ENCODE measurements at regions not wholly inside any gene's neighbourhood (a gene's known extent, or its start where the extent isn't known, plus 50 kb on each side); places are given as distances from the start of the nearest gene placed in this dataset.

- TF ChIP-seq GATA3 (IDR thresholded peaks at IDR 0.05; ENCODE audit: low read depth, low read length) (no peak), GATA2 (IDR thresholded peaks at IDR 0.05; ENCODE audit: low read depth, low read length) (no peak)
Measured at GRCh38 chr6:74875193-74875592, 330.7 kb downstream of the COL12A1 start.

- no peak for TF ChIP-seq GATA3 (IDR thresholded peaks at IDR 0.05; ENCODE audit: low read depth, low read length)
- TF ChIP-seq GATA2 (IDR thresholded peaks at IDR 0.05; ENCODE audit: low read depth, low read length) = no peak
Measured at GRCh38 chr6:74872754-74873476, 332.9 kb downstream of the COL12A1 start.

- TF ChIP-seq GATA3 (IDR thresholded peaks at IDR 0.05; ENCODE audit: low read depth, low read length) (no peak), GATA2 (IDR thresholded peaks at IDR 0.05; ENCODE audit: low read depth, low read length) (no peak)
Measured at GRCh38 chr6:74871757-74872156, 334.1 kb downstream of the COL12A1 start.

GRCh38 chr6:74870403-74870802, 335.4 kb downstream of the COL12A1 start:
- no peak for TF ChIP-seq GATA2 (IDR thresholded peaks at IDR 0.05; ENCODE audit: low read depth, low read length)
- no peak for TF ChIP-seq GATA3 (IDR thresholded peaks at IDR 0.05; ENCODE audit: low read depth, low read length)

GRCh38 chr6:74867291-74867690, 338.6 kb downstream of the COL12A1 start:
- TF ChIP-seq GATA2 (IDR thresholded peaks at IDR 0.05; ENCODE audit: low read depth, low read length) = no peak

- TF ChIP-seq GATA3 (IDR thresholded peaks at IDR 0.05; ENCODE audit: low read depth, low read length) (no peak), GATA2 (IDR thresholded peaks at IDR 0.05; ENCODE audit: low read depth, low read length) (no peak)
Measured at GRCh38 chr6:74863968-74864367, 341.9 kb downstream of the COL12A1 start.

- TF ChIP-seq GATA2 (IDR thresholded peaks at IDR 0.05; ENCODE audit: low read depth, low read length) = no peak
- TF ChIP-seq GATA3 (IDR thresholded peaks at IDR 0.05; ENCODE audit: low read depth, low read length) = no peak
Measured at GRCh38 chr6:74860456-74860855, 345.4 kb downstream of the COL12A1 start.

GRCh38 chr6:74857157-74857556, 348.7 kb downstream of the COL12A1 start:
- no peak for TF ChIP-seq GATA2 (IDR thresholded peaks at IDR 0.05; ENCODE audit: low read depth, low read length)

GRCh38 chr6:74853991-74854390, 351.9 kb downstream of the COL12A1 start:
- TF ChIP-seq GATA2 (IDR thresholded peaks at IDR 0.05; ENCODE audit: low read depth, low read length) (no peak), GATA3 (IDR thresholded peaks at IDR 0.05; ENCODE audit: low read depth, low read length) (no peak)

GRCh38 chr6:74851596-74851995, 354.3 kb downstream of the COL12A1 start:
- no peak for TF ChIP-seq GATA2 (IDR thresholded peaks at IDR 0.05; ENCODE audit: low read depth, low read length)
- TF ChIP-seq GATA3 (IDR thresholded peaks at IDR 0.05; ENCODE audit: low read depth, low read length) = no peak

- no peak for TF ChIP-seq GATA2 (IDR thresholded peaks at IDR 0.05; ENCODE audit: low read depth, low read length)
- TF ChIP-seq GATA3 (IDR thresholded peaks at IDR 0.05; ENCODE audit: low read depth, low read length) = no peak
Measured at GRCh38 chr6:74840953-74841352, 364.9 kb downstream of the COL12A1 start.

- no peak for TF ChIP-seq GATA3 (IDR thresholded peaks at IDR 0.05; ENCODE audit: low read depth, low read length)
- TF ChIP-seq GATA2 (IDR thresholded peaks at IDR 0.05; ENCODE audit: low read depth, low read length) = no peak
Measured at GRCh38 chr6:74834967-74835366, 370.9 kb downstream of the COL12A1 start.

- TF ChIP-seq GATA2 (IDR thresholded peaks at IDR 0.05; ENCODE audit: low read depth, low read length) = no peak
- no peak for TF ChIP-seq GATA3 (IDR thresholded peaks at IDR 0.05; ENCODE audit: low read depth, low read length)
Measured at GRCh38 chr6:74826263-74826662, 379.6 kb downstream of the COL12A1 start.

GRCh38 chr6:74814440-74814839, 391.4 kb downstream of the COL12A1 start:
- no peak for TF ChIP-seq GATA3 (IDR thresholded peaks at IDR 0.05; ENCODE audit: low read depth, low read length)

- TF ChIP-seq GATA2 (IDR thresholded peaks at IDR 0.05; ENCODE audit: low read depth, low read length) = no peak
- no peak for TF ChIP-seq GATA3 (IDR thresholded peaks at IDR 0.05; ENCODE audit: low read depth, low read length)
Measured at GRCh38 chr6:74807674-74808073, 398.2 kb downstream of the COL12A1 start.

Measured in SH-SY5Y (cell line).